ENCODE measurements at regions not wholly inside any gene's neighbourhood (a gene's known extent, or its start where the extent isn't known, plus 50 kb on each side); places are given as distances from the start of the nearest gene placed in this dataset.

- Histone ChIP-seq H3K9me3 (ENCODE audit: control insufficient read depth, low read length) (peaks cover 12% of the 10 kb centered on the region), H3K4me3 (ENCODE audit: low read length) (no peak overlapping the region), H3K27me3 (ENCODE audit: control insufficient read depth, insufficient read depth, low read length, poor library complexity, severe bottlenecking) (no peaks in the 10 kb centered on the region), H3K9ac (ENCODE audit: extremely low read depth, low read length, poor library complexity, severe bottlenecking) (no peak overlapping the region), H3K4me1 (ENCODE audit: control insufficient read depth, insufficient read depth, low read length) (no peaks in the 10 kb centered on the region), H3K27ac (ENCODE audit: low read depth, low read length) (no peak overlapping the region), H3K36me3 (ENCODE audit: control insufficient read depth, insufficient read depth, low read length) (no peaks in the 10 kb centered on the region)
- Mint-ChIP-seq H3K27me3 (ENCODE audit: insufficient read depth) (no peaks in the 10 kb centered on the region), H3K4me1 (no peaks in the 10 kb centered on the region), H3K27ac (no peak overlapping the region), H3K36me3 (ENCODE audit: low read depth) (no peaks in the 10 kb centered on the region), H3K9me3 (no peaks in the 10 kb centered on the region), H3K4me3 (no peak overlapping the region)
- TF ChIP-seq CTCF (conservative IDR thresholded peaks at IDR 0.05) = no peak
- no peak for DNase-seq
- 82% methylated on average over 9 of the region's 10 CpGs; no CpG with 5 or more reads in 1 of the 2 experiments for whole genome bisulfite sequencing, 2 experiments (ENCODE audit: insufficient coverage in 1 of 2, insufficient read length in 1 of 2)
These were observed 560.4 kb upstream of the AMELY start for GRCh38 chrY:7471976-7472375.

DNA sequence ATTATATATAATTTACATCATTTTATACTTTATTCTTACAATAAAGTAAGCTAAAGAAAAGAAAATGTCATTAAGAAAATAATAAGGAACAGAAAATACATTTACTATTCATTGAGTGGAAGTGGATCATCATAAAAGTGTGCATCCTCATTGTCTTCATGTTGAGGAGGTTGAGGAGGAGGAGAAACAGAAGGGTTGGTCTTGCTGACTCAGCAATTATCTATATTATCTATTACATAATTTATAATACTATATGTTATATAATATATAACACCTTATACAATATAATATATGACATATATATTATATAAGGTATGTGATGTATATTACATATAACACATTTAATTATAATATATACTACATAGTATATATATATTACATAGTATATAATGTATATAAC is 558.5 kb upstream of the AMELY start:
- H3K4me3 ChIP-seq (ENCODE audit: low read length) = no peak overlapping the region
- Mint-ChIP-seq H3K4me3 (no peak overlapping the region), H3K9me3 (no peaks in the 10 kb centered on the region), H3K4me1 (no peaks in the 10 kb centered on the region), H3K36me3 (ENCODE audit: low read depth) (no peaks in the 10 kb centered on the region), H3K27ac (no peak overlapping the region), H3K27me3 (ENCODE audit: insufficient read depth) (no peaks in the 10 kb centered on the region)
- H3K36me3 ChIP-seq (ENCODE audit: control insufficient read depth, insufficient read depth, low read length) = no peaks in the 10 kb centered on the region
- no peak overlapping the region for H3K27ac ChIP-seq (ENCODE audit: low read depth, low read length)
- no peaks in the 10 kb centered on the region for H3K4me1 ChIP-seq (ENCODE audit: control insufficient read depth, insufficient read depth, low read length)
- no peak for DNase-seq
- no peak overlapping the region for H3K9ac ChIP-seq (ENCODE audit: extremely low read depth, low read length, poor library complexity, severe bottlenecking)
- H3K9me3 ChIP-seq (ENCODE audit: control insufficient read depth, low read length) = peaks cover 5% of the 10 kb centered on the region
- no peaks in the 10 kb centered on the region for H3K27me3 ChIP-seq (ENCODE audit: control insufficient read depth, insufficient read depth, low read length, poor library complexity, severe bottlenecking)
- no peak for TF ChIP-seq CTCF (conservative IDR thresholded peaks at IDR 0.05)

GRCh38 chrY:7468951-7469745 is 557.6 kb upstream of the AMELY start:
- Histone ChIP-seq H3K27me3 (ENCODE audit: control insufficient read depth, insufficient read depth, low read length, poor library complexity, severe bottlenecking) (no peaks in the 10 kb centered on the region), H3K27ac (ENCODE audit: low read depth, low read length) (no peak overlapping the region), H3K9me3 (ENCODE audit: control insufficient read depth, low read length) (peaks cover 1% of the 10 kb centered on the region), H3K4me1 (ENCODE audit: control insufficient read depth, insufficient read depth, low read length) (no peaks in the 10 kb centered on the region), H3K9ac (ENCODE audit: extremely low read depth, low read length, poor library complexity, severe bottlenecking) (no peak overlapping the region), H3K36me3 (ENCODE audit: control insufficient read depth, insufficient read depth, low read length) (no peaks in the 10 kb centered on the region), H3K4me3 (ENCODE audit: low read length) (no peak overlapping the region)
- H3K27me3 Mint-ChIP-seq (ENCODE audit: insufficient read depth) = no peaks in the 10 kb centered on the region
- TF ChIP-seq CTCF (conservative IDR thresholded peaks at IDR 0.05) = no peak
- WGBS, 2 experiments (ENCODE audit: insufficient coverage in 1 of 2, insufficient read length in 1 of 2) = 88 to 100% methylated on average over 1 to 3 of the region's 4 CpGs
- no peak overlapping the region for H3K27ac Mint-ChIP-seq
- H3K9me3 Mint-ChIP-seq = no peaks in the 10 kb centered on the region
- no peak overlapping the region for H3K4me3 Mint-ChIP-seq
- H3K4me1 Mint-ChIP-seq = no peaks in the 10 kb centered on the region
- no peak for DNase-seq
- no peaks in the 10 kb centered on the region for H3K36me3 Mint-ChIP-seq (ENCODE audit: low read depth)
